NCI-H2196 treated with DMSO at 0.1 percent for 48 hours (cell line): ENCODE measurements at regions not wholly inside any gene's neighbourhood (a gene's known extent, or its start where the extent isn't known, plus 50 kb on each side); places are given as distances from the start of the nearest gene placed in this dataset.
"Not testable (repeated sequence)": the region's sequence is repeated elsewhere in the genome, so short reads cannot be mapped to it uniquely, and the experiment has no call there.

Experiments used
- DNase-seq: peaks from one replicate; lab custom pipeline; 2025; ENCODE audit not compliant: unreplicated experiment; lab: John Stamatoyannopoulos, UW

GRCh38 chr10:117782276-117782675, 239.7 kb downstream of the EMX2 start:
- no peak for DNase-seq

GRCh38 chr10:117783698-117784395, 241.3 kb downstream of the EMX2 start:
- no peak for DNase-seq

GRCh38 chr10:117784776-117785175, 242.2 kb downstream of the EMX2 start:
- no peak for DNase-seq

- no peak for DNase-seq
Observed at GRCh38 chr10:117788911-117789310, 246.4 kb downstream of the EMX2 start.

- no peak for DNase-seq
Observed at GRCh38 chr10:117790179-117790578, 247.6 kb downstream of the EMX2 start.

GRCh38 chr10:117790621-117791020, 248.1 kb downstream of the EMX2 start:
- DNase-seq, result no peak

- no peak for DNase-seq
Observed at GRCh38 chr10:117792214-117792613, 249.7 kb downstream of the EMX2 start.

- DNase-seq, result no peak
Observed at GRCh38 chr10:117796130-117796745, 250.5 kb downstream of the RAB11FIP2 start.

GRCh38 chr10:117797296-117797695, 249.4 kb downstream of the RAB11FIP2 start:
- DNase-seq, result no peak

- DNase-seq, result no peak
Observed at GRCh38 chr10:117801691-117802090, 245.1 kb downstream of the RAB11FIP2 start.

GRCh38 chr10:117804470-117805011, 242.2 kb downstream of the RAB11FIP2 start:
- DNase-seq, result no peak

- DNase-seq, result no peak
Observed at GRCh38 chr10:117805139-117805538, 241.6 kb downstream of the RAB11FIP2 start.

- no peak for DNase-seq
Observed at GRCh38 chr10:117807441-117807840, 239.3 kb downstream of the RAB11FIP2 start.

- not testable (repeated sequence) for DNase-seq
Observed at GRCh38 chr10:117815816-117816215, 230.9 kb downstream of the RAB11FIP2 start.

GRCh38 chr10:117817116-117817515, 229.6 kb downstream of the RAB11FIP2 start:
- no peak for DNase-seq

GRCh38 chr10:117818721-117819120, 228.0 kb downstream of the RAB11FIP2 start:
- DNase-seq, result no peak

GRCh38 chr10:117819304-117819703, 227.4 kb downstream of the RAB11FIP2 start:
- DNase-seq, result no peak

- DNase-seq, result no peak
Observed at GRCh38 chr10:117823980-117824379, 222.8 kb downstream of the RAB11FIP2 start.

GRCh38 chr10:117830205-117830604, 216.5 kb downstream of the RAB11FIP2 start:
- no peak for DNase-seq

GRCh38 chr10:117830787-117831212, 215.9 kb downstream of the RAB11FIP2 start:
- no peak for DNase-seq

GRCh38 chr10:117838500-117839498, 207.9 kb downstream of the RAB11FIP2 start:
- not testable (repeated sequence) for DNase-seq
